AG08396 (cell line): ENCODE measurements at regions not wholly inside any gene's neighbourhood (a gene's known extent, or its start where the extent isn't known, plus 50 kb on each side); places are given as distances from the start of the nearest gene placed in this dataset.

Source experiments
- DNase-seq: peaks from one replicate; pipeline ENCODE4 v3.0.0; 2012; ENCODE audit warnings: low spot score, mixed read lengths

DNA sequence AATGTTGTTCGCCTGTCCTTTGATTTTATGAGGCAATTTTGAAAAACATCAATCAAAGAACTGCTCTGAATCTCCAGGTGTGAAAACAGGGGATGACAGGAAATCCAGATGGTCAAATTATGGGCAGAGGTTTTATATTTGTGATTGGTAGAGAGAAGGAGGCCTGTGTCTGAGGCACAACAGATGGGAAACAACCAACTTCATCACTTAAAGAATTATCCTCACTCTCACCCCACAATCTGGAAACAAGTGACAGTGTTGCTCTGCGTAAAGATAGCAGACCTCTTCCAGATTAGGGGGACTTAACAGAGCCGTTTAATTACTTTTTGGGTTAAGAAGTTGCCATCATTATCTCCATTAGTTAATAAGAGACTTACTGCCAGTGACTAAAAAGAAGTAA, 64.1 kb upstream of the EGLN3 start:
- DNase-seq, result no peak

DNA sequence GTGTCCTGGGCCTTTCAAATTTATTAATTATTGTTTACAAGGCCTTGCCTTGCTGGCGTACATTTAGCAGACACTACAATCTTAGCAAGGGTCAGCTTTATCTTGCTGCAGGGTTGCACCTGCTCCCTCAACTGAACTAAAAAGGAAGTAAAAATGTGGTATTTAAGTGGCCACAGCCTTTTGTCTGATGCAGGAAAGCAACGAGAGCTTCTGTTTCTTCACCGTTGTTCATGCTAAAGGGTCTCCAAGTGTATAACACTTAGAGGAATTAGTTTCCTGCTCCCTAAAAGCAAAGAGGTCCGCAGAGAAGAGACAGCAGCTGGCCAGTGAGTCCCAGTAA, 62.8 kb upstream of the EGLN3 start:
- DNase-seq, result no peak

DNA sequence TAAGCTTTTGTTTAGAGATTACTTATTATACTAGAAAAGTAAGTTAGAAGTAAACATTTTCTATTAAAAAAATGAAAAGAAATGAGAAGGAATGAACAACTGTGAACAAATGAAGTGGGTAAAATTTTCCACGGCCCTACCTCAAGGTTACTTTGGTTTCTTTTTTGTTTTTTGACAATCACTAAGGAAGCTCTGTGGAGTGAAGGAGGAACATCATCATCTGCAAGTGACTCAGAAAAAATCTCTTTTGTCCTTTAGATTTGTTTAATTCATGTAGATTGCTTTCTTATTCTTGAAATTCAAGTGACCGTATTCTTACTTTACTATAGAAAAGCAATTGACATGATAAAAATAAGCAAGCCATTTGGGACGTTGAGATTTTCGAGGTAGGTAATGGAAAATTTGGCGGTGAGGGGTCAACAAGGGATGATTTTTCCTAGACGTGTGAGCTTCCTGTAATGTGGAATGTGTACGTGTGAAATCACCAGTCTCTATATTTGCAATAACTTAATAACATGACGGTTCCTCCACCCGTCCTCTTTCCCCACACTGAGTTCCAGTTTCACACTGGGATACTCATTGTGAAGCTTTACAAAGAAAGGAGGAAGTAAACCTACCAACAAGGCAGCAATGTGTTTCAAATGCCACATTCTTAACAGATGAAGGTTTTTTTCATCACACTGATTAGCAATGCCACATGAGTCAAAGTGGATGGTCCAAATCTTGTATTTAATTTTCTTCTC, 62.3 kb upstream of the EGLN3 start:
- DNase-seq, result no peak

DNA sequence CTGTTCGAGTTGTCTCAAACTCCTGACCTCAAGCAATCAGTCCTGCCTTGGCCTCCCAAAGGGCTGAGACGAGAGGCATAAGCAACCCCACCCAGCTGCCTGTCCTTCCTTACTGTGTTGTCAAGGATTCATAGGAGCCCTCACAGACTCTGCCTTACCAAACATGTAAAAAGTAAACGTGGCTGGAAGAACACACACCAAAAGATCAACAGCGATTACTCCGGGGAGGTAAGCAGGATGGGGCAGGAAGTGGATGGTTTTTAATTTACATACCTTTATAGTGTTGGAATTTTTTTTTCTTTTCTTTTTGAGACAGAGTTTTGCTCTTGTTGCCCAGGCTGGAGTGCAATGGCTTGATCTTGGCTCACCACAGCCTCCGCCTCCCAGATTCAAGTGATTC, 61.5 kb upstream of the EGLN3 start:
- no peak for DNase-seq

DNA sequence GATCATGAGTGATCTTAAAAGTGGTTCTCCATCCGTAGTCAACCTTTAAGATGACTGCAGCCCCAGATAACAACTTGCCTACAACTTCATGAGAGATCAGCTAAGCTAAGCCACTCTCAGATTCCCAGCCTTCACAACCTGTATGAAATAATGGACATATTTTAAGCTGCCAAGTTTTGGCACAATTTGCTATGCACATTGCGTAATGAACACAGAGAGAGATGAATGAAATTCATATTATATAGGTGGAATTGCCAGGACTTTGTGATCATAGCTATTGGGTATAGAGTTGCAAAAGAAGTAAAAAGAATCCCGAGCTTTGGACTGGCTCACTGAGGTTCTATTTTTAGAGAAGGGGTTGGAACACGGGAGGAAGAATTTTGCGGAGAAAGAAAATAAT, 59.1 kb upstream of the EGLN3 start:
- no peak for DNase-seq

DNA sequence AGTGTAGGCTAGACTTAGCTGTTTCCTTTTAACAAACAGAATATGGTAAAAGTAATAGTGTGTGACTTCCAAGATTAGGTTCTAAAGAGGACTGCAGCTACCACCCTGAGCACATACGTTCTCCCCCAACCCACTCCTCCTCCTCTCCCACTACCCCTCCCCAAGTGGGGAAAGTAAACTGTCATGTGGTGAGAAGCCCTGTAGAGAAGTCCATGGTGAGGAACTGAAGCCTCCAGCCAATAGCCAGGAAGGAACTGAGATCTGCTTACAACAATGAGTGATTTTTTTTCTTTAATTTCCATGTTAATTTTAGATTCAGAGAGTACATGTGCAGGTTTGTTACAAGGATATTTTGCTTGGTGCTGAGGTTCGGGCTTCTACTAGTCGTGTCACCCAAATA, 57.0 kb upstream of the EGLN3 start:
- DNase-seq, result no peak

DNA sequence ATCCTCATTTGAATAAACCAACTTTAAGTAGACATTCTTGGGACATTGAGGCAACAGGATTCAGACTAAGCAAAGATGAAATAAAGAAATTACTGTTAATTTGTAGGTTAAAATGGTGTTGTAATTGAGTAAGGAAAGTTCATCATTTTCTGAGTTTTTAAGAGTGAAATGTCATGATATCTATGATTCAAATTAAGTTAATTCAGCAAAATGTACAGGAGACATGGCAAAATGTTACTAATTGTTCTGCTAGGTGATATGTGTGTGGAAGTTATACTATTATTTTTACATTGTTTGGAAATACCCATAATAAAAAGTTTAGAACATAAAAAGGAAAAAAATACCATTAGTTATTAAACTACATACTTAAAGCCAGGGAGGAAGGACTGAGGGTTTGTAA, 55.0 kb upstream of the EGLN3 start:
- DNase-seq, result no peak

DNA sequence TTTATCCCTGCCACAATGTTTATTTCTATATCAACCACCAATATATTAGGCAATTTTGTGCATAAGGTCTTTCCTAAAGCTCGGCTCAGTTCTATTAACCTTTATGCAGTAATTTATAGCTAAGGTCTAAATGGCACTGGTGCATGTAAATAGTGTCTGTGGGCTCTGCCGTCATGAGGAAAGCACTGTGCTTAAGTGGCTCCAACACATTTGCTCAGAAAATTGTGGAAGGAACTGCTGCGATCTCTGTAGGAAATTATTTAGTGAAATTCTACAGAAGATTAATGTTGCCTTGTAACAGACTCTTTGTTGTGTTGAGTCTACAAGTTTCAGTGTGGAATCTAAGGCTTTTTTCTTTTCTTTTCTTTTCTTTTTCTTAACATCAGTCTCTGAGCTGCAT, 54.0 kb upstream of the EGLN3 start:
- DNase-seq, result no peak

DNA sequence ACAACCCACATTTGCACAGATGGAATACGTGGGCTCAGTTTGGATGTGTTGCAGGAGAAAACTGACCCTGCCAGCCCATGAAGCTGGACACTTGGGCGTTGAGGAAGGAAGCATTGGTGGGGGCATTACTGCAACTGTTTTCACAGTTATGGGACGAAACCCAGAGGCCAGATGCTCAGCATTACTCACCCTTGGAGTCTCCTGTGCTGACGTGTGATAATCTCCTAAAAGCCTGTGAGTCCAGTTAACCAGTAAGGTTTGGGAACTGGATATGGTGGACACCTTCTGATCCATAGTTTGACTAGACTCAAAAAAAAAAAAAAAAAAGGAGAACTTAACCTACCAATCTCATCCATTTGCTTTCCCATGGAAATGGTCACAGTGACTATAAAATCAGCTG, 52.8 kb upstream of the EGLN3 start:
- DNase-seq, result no peak

DNA sequence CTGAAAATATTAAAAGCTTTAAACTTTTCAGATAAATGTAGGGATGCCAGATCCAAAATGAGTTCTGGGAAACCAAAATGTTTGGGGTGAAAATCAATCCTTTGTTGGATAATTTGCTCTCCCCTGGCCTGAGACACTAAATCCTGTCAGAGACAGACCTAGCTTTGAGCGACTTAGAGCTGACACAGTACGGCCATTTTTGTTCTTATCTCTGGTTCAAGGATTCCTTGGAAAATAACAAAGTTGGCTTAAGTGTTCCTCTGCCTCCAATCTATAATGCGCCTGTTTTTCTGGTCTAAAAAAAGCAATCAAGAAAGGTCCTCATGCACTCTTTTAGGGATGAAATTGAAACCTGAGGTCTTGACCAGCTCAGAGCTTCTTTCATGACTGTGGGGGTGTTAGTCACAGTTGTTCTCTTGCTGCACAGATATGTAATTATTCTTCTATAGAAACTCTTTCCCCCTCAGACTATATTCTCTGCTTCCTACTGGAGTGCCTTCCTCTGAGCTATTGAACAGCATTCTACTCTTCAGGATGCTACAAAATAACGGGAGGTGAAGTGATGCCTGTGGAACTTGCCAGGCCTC, 52.3 kb upstream of the EGLN3 start:
- DNase-seq, result no peak
